ENCODE measurements at regions not wholly inside any gene's neighbourhood (a gene's known extent, or its start where the extent isn't known, plus 50 kb on each side); places are given as distances from the start of the nearest gene placed in this dataset.

DNA sequence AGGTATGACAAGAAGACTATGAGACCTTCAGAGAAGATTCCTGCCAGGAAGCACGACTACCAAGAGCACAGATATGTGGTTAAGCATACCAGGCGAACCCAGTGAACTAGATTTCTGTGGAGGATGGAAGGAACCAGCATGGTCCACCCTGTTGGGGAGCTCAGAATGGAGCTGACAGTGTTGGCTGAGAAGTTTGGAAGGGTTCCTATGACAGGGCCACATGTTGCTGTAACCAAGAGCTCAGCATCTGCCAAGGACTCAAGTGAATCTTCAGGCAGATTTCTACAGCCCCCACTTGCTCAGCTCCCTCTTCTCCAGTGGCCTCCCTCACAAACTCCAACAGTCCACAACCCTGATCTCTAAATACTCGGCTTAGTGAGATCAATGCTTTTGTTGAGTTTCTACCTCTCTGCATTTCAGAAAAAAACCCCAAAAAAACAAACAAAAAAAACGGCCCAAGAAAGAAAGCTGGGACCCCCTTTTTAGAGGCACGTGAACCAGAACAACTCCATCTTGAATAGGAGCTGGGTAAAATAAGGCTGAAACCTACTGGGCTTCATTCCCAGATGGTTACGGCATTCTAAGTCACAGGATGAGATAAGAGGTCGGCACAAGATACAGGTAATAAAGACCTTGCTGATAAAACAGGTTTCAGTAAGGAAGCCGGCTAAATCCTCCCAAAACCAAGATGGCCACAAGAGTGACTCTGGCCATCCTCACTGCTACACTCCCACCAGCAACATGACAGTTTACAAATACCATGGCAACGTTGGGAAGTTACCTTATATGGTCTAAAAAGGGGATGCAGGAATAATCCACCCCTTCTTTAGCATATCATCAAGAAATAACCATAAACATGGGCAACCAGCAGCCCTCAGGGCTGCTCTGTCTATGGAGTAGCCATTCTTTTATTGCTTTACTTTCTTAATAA lies 691.1 kb downstream of the UQCRFS1 start:
- TF ChIP-seq POLR2A (IDR thresholded peaks at IDR 0.05) = no peak
- TF ChIP-seq, protein P1, sequence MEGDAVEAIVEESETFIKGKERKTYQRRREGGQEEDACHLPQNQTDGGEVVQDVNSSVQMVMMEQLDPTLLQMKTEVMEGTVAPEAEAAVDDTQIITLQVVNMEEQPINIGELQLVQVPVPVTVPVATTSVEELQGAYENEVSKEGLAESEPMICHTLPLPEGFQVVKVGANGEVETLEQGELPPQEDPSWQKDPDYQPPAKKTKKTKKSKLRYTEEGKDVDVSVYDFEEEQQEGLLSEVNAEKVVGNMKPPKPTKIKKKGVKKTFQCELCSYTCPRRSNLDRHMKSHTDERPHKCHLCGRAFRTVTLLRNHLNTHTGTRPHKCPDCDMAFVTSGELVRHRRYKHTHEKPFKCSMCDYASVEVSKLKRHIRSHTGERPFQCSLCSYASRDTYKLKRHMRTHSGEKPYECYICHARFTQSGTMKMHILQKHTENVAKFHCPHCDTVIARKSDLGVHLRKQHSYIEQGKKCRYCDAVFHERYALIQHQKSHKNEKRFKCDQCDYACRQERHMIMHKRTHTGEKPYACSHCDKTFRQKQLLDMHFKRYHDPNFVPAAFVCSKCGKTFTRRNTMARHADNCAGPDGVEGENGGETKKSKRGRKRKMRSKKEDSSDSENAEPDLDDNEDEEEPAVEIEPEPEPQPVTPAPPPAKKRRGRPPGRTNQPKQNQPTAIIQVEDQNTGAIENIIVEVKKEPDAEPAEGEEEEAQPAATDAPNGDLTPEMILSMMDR (IDR thresholded peaks at IDR 0.05) = no peak
